GM10248 (cell line): ENCODE measurements at regions not wholly inside any gene's neighbourhood (a gene's known extent, or its start where the extent isn't known, plus 50 kb on each side); places are given as distances from the start of the nearest gene placed in this dataset.

Experiments used
- CTCF ChIA-PET: fragments of 300-600 bp; sonication (Branson Sonifier 250); formaldehyde crosslinking; extraction: SDS; loops from one replicate; lab custom pipeline; 2021; ENCODE audit warnings: antibody characterized with exemption; lab: Yijun Ruan, JAX
- POLR2A ChIA-PET: fragments of 350-650 bp; sonication (Branson Sonifier 250); formaldehyde crosslinking; extraction: SDS; loops from one replicate; lab custom pipeline; 2020; ENCODE audit warnings: antibody characterized with exemption; lab: Yijun Ruan, JAX
- DNase-seq: peaks from one replicate; pipeline ENCODE4 v3.0.0; 2012; ENCODE audit errors: extremely low spot score
- TF ChIP-seq, protein P1 (sequence below): IDR thresholded peaks from 2 replicates; pipeline ENCODE4 v1.5.1; 2012; ENCODE audit warnings: mild to moderate bottlenecking, low read depth; ENCODE audit errors: extremely low read depth, missing control alignments, control extremely low read depth

DNA sequence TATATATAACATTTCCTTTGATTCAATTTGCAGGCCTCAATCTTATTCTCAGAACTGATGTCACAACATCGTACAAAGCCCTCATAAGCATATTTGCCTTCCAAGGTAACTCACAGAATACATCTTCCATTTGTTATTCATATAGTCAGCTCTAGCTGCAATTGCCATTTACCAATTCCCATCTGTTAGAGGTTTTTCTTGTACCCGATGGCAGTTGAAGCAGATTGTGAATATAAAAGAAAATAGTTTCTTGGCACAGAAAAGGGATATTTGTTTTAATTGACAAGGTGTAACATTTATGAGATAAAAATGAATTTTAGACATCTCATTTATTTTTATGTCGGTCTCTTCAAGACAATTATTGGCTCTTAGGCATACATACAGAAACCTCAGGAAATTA is 311.3 kb downstream of the TRIML1 start:
- no peak for DNase-seq
- TF ChIP-seq, protein P1, sequence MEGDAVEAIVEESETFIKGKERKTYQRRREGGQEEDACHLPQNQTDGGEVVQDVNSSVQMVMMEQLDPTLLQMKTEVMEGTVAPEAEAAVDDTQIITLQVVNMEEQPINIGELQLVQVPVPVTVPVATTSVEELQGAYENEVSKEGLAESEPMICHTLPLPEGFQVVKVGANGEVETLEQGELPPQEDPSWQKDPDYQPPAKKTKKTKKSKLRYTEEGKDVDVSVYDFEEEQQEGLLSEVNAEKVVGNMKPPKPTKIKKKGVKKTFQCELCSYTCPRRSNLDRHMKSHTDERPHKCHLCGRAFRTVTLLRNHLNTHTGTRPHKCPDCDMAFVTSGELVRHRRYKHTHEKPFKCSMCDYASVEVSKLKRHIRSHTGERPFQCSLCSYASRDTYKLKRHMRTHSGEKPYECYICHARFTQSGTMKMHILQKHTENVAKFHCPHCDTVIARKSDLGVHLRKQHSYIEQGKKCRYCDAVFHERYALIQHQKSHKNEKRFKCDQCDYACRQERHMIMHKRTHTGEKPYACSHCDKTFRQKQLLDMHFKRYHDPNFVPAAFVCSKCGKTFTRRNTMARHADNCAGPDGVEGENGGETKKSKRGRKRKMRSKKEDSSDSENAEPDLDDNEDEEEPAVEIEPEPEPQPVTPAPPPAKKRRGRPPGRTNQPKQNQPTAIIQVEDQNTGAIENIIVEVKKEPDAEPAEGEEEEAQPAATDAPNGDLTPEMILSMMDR = no peak
- ChIA-PET POLR2A (no interaction called here), CTCF (no interaction called here)

DNA sequence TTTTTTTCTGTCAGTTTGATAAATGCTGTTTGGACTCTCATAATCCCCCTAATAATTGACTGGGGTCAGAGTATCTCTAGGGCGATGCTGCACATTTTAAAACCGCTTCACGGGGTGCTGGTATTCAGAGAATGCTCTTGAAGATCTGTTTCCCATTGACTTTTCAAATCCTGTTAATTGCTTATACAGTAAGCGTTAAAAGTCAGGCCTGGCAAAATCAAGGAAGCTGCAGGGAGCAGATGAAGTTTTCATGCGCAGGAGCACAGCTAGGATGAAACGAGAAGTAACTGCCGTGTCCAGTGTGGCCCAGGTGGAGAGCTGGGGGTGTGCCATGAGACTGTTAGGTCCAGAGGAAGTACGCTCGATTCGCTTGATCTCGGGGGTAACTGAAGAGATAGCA is 312.9 kb downstream of the TRIML1 start:
- TF ChIP-seq, protein P1 = no peak
- ChIA-PET POLR2A (no interaction called here), CTCF (no interaction called here)
- no peak for DNase-seq

DNA sequence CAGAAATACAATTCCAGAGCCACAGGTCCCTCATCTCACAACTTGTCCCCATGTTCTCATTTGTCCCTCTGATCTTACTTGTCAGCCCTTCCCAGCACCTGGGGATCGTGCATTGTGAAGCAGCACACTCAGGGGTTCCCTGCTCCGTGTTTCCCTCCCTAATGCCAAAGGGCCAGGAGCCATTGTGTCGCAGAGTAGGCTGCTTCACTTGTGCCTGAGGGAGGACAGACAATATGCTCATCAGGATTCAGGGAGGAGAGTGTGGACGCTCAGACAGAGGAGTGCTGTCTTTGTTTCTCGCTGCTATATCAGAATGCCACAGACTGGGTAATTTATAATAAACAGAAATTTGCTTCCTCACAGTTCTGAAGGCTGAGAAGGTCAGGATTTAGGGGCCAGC is 315.3 kb downstream of the TRIML1 start:
- DNase-seq = no peak
- ChIA-PET CTCF (no interaction called here), POLR2A (no interaction called here)
- TF ChIP-seq, protein P1 = no peak

DNA sequence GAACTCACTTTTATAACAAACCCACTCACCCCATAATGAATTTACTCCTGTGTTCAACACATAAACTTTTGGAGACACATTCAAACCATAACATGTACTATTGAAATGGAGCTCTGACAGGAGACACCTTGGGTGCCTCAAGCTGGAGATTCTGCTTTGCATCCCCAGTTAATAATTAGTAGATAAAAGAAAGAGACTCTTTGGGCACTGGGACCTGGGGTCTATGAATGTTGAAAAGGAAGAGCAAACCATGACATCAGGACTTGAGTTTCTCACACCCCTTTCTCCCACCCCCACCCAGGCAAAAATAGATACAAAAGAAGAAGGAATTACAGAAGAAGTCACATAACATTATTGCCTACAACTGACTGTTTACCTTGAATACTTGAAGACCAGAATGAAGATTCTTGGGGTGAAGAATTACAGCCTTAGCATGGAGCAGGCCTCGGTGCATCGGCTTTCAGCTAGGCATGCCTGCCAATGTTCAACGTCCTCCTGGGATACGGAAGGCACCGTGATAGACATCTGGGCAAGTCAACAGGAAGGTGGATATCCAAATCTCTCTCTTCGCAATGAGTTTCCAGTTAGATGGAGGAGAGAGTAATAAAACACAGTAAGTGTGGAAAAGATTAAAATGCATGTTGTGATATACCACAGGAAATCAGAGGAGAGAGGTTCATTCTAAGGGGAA is 316.0 kb downstream of the TRIML1 start:
- TF ChIP-seq, protein P1 = no peak
- no peak for DNase-seq
- CTCF ChIA-PET = no interaction called here
- POLR2A ChIA-PET = no interaction called here

DNA sequence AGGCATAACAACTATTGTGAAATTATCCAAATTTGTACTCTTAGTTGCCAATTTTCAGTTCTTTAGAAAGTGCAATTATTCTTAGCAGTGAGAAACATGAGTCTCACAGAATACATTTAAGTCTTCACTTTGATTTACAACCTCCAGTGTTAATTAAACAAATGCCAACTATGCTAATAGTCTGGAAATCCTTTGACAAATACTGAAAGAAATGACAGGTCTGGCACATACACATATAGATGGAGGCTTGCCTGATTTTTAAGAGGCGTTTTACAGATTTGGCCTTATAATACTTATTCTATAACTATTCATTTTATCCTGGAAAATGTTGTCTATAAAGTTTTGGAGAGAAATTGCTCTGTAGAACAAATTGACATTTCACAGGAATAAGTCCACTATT is 320.1 kb downstream of the TRIML1 start:
- CTCF ChIA-PET = no interaction called here
- DNase-seq = no peak
- TF ChIP-seq, protein P1 = no peak
- POLR2A ChIA-PET = no interaction called here

DNA sequence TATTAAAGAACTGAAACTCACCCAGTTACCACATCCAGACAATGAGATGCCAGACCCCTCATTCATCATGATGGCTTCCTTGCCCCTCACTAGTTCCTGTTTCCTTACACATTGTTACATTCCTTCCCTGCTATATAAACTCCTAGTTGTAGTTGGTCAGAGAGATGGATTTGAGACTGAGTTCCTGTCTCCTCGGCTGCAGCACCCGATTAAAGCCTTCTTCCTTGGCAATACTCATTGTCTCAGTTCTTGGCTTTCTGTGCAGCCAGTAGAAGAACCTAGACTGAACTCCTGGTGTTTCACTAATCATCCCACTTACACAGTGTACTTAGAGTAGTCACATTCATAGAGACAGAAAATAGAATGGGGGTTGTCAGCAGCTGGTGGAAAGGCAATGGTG is 324.7 kb downstream of the TRIML1 start:
- ChIA-PET CTCF (no interaction called here), POLR2A (no interaction called here)
- TF ChIP-seq, protein P1 = no peak
- DNase-seq = no peak

DNA sequence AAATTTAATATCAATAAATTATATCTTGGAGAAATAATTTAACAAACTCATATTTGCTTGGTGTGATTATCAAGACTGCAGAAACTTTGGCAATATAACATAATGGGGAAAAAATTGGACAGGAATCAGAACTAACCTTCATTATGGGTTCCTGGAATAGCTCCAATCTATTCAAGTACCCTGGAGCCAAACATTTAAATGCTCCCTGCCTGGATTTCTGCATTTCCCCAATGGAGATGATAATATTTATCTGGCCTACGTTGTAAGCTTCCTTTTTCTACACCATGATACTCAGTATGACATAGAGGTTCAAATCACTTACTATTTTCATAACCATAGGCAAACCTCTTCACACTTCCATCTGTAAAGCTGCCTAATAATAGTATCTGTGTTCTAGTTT is 326.8 kb downstream of the TRIML1 start:
- no peak for DNase-seq
- ChIA-PET POLR2A (no interaction called here), CTCF (interaction anchor here (1.0 kb wide), 1 partner anchor 9 kb away, joined by 4 read pairs; no protein-coding TSS in a partner anchor)
- TF ChIP-seq, protein P1 = no peak
